ENCODE measurements at regions not wholly inside any gene's neighbourhood (a gene's known extent, or its start where the extent isn't known, plus 50 kb on each side); places are given as distances from the start of the nearest gene placed in this dataset.

DNA sequence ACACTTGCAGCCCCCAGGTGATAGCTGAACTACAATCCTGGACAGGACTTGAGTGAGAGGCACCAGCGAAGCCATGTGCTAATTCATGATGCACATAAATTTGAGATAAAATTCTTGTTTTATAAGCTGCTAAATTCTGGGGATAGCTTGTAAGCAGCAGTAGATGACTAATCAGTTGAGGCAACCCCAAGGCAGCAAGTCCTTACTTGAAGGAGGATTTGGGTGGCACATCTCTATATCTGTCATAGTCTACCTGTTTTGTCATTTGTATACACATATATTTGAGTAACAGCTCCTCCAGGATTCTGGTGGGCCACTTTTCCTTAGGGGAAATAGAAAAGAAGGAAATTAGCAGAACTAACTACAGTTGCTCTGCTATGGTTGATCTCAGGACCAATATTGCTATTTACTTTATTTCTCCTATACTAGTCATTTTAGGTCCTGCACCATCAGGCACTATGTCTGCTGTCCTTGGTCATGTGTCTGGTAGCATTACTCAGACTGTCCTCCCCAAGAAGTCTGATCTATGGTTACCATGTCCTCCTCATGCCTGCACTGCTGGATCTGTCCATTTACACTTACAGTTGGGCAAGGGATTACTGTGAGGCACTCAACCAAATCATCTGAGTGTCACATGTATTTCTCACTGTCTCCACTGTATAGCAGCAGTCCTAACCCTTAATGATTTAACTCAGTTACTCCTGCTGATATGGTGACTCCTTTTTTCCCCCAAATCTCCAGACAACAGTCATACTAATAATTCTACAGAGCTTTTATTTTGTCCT is 436.0 kb upstream of the CWC22 start:
- TF ChIP-seq, protein P1, sequence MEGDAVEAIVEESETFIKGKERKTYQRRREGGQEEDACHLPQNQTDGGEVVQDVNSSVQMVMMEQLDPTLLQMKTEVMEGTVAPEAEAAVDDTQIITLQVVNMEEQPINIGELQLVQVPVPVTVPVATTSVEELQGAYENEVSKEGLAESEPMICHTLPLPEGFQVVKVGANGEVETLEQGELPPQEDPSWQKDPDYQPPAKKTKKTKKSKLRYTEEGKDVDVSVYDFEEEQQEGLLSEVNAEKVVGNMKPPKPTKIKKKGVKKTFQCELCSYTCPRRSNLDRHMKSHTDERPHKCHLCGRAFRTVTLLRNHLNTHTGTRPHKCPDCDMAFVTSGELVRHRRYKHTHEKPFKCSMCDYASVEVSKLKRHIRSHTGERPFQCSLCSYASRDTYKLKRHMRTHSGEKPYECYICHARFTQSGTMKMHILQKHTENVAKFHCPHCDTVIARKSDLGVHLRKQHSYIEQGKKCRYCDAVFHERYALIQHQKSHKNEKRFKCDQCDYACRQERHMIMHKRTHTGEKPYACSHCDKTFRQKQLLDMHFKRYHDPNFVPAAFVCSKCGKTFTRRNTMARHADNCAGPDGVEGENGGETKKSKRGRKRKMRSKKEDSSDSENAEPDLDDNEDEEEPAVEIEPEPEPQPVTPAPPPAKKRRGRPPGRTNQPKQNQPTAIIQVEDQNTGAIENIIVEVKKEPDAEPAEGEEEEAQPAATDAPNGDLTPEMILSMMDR (IDR thresholded peaks at IDR 0.05) = no peak
- TF ChIP-seq POLR2A (IDR thresholded peaks at IDR 0.05) = no peak
